GM13976 (cell line): ENCODE measurements at regions not wholly inside any gene's neighbourhood (a gene's known extent, or its start where the extent isn't known, plus 50 kb on each side); places are given as distances from the start of the nearest gene placed in this dataset.

Experiments
- DNase-seq: peaks from one replicate; pipeline ENCODE4 v3.0.0; 2012; ENCODE audit warnings: low spot score
- CTCF ChIP-seq: IDR thresholded peaks from 2 replicates; pipeline ENCODE4 v1.5.1; 2012; ENCODE audit warnings: borderline replicate concordance, mild to moderate bottlenecking; ENCODE audit not compliant: insufficient read depth; ENCODE audit errors: extremely low read depth, missing control alignments, control extremely low read depth
- in situ Hi-C: fragments of 300-500 bp; cut with MboI; formaldehyde crosslinking; loops from one replicate; pipeline ENCODE4 v1.12.0; 2022; ENCODE audit warnings: low sequenced_read_pairs, mixed read lengths, inconsistent platforms; ENCODE audit not compliant: unreplicated experiment

GRCh38 chr7:16357921-16358320, 63.4 kb downstream of the CRPPA start:
- in situ Hi-C loops, result no loop called here
- DNase-seq, result no peak
- TF ChIP-seq CTCF, result no peak

GRCh38 chr7:16357474-16357873, 63.9 kb downstream of the CRPPA start:
- in situ Hi-C loops, result no loop called here
- DNase-seq, result no peak
- no peak for TF ChIP-seq CTCF

- TF ChIP-seq CTCF, result no peak
- DNase-seq, result no peak
- in situ Hi-C loops, result no loop called here
Observed at GRCh38 chr7:16356301-16356958, 64.9 kb downstream of the CRPPA start.

DNA sequence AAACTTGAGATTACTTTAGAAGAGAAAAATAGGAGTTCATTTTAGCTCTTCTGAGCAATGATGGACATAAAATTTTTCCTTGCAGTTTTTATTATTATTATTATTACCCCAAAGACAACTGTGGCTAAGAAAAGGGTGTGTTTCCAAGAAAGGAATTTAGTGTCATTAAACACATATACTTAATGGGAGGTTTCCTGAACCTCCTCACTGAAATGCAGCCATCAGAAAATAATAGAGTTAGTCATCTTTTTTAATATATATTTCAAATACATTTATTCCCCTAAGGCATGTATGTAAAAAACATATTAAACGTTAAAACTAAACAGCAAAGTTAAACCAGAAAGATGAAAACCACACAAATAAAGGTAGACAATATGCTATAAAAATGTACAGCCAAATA, 66.8 kb downstream of the CRPPA start:
- no peak for DNase-seq
- TF ChIP-seq CTCF, result no peak
- in situ Hi-C loops, result no loop called here

DNA sequence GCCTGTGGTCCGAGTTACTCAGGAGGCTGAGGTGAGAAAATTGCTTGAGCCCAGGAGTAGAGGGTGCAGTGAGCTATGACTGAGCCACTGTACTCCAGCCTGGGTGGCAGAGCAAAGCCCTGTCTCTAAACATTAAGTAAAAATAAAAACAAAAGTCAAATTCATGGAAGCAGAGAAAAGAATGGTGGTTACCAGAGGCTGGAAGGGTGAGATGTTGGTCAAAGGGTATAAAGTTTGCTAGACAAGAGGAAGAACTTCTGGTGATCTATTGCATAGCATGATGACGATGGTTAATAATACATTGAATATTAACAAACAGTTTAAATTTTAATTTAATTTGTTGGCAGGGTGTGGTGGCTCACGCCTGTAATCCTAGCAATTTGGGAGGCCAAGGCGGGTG, 68.1 kb downstream of the CRPPA start:
- in situ Hi-C loops, result no loop called here
- no peak for TF ChIP-seq CTCF
- DNase-seq, result no peak

DNA sequence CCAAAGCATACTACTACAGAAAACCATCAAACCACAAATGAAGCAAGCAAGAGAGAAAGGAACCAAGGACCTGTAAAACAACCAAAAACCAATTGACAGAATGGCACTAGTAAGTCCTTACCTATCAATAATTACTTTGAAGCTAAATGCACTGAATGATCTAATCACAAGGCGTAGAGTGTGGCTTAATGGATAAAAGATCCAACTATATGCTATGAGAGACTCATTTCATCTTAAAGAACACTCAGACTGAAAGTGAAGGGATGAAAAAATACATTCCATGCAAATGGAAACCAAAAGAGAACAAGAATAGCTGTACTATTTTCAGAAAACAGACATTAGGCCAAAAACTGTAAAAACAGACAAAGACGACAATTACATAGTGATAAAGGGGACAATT, 70.7 kb downstream of the CRPPA start:
- TF ChIP-seq CTCF, result no peak
- in situ Hi-C loops, result no loop called here
- no peak for DNase-seq
